ENCODE measurements at regions not wholly inside any gene's neighbourhood (a gene's known extent, or its start where the extent isn't known, plus 50 kb on each side); places are given as distances from the start of the nearest gene placed in this dataset.

DNA sequence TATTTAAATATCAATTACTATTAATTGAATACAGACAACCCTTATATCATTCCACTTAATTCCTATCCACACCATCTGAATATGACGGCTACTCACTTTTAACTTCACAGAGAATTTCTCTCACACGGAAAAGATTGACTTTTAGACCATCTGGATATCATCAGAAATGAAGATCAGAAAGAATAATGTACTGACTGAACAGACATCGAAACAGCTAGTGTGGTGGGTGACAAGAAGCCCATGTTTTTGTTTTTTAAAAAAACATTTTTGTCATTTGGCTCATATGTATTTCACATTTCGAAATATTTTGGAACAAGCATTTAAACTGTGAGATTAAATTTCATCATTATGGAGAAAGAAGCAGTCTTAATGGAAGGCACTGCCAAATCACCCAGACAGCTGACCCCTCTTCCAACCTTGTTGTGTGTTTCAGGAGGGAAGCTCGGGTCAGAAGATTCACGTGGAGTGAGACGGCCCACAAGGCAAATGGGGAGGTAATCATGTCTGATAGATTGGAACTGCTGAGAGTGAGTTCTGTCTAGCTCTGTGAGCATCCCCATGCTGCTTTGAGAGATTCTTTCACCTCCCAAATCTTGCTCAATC, 204.2 kb upstream of the RASGEF1B start:
- Histone ChIP-seq H3K9ac (replicated peaks in 1 of 4; ENCODE audit: extremely low read depth in 1 of 4, low read depth in 3 of 4, low read length in 3 of 4) (no peak overlapping the region), H2BK120ac (replicated peaks; ENCODE audit: low read depth, low read length) (no peak overlapping the region), H3K27ac (ENCODE audit: low read depth, low read length) (no peak overlapping the region), H2BK20ac (ENCODE audit: low read length) (no peak overlapping the region), H2BK5ac (ENCODE audit: low read depth, low read length) (no peak overlapping the region), H4K8ac (ENCODE audit: extremely low read depth, insufficient read depth, low read length) (no peak overlapping the region), H2AFZ (ENCODE audit: low read length) (no peak overlapping the region), H2BK12ac (ENCODE audit: low read depth, low read length) (no peak overlapping the region), H3K18ac (ENCODE audit: extremely low read depth, low read length) (no peak overlapping the region), H3K23ac (ENCODE audit: insufficient read length) (no peak overlapping the region), H2BK15ac (ENCODE audit: low read length) (no peak overlapping the region), H3K9me3 (ENCODE audit: insufficient read depth in 2 of 2, low read depth in 1 of 2, low read length in 1 of 2) (no peaks in the 10 kb centered on the region), H3K79me1 (ENCODE audit: low read depth, low read length) (no peaks in the 10 kb centered on the region), H3K79me2 (ENCODE audit: control insufficient read depth in 1 of 2, insufficient read depth in 2 of 2, low read length in 2 of 2) (no peaks in the 10 kb centered on the region), H3K36me3 (ENCODE audit: control insufficient read depth in 2 of 4, insufficient read depth in 4 of 4, low read length in 3 of 4) (no peaks in the 10 kb centered on the region), H3K27me3 (replicated peaks in 1 of 4; ENCODE audit: control insufficient read depth in 3 of 4, extremely low read depth in 1 of 4, insufficient read depth in 3 of 4, low read length in 3 of 4) (no peaks in the 10 kb centered on the region), H3K4me3 (ENCODE audit: extremely low read depth in 1 of 4, insufficient read depth in 2 of 4, low read depth in 3 of 4, low read length in 4 of 4) (no peak overlapping the region), H4K5ac (ENCODE audit: insufficient read length, low read depth, low read length) (no peak overlapping the region), H3K4me1 (replicated peaks in 1 of 4; ENCODE audit: control insufficient read depth in 3 of 4, insufficient read depth in 4 of 4, low read length in 3 of 4) (no peaks in the 10 kb centered on the region), H3K56ac (replicated peaks; ENCODE audit: insufficient read length, low read depth, low read length) (no peak overlapping the region), H3K4me2 (ENCODE audit: insufficient read depth in 1 of 2, low read depth in 2 of 2, low read length in 2 of 2) (no peak overlapping the region), H3K4ac (replicated peaks; ENCODE audit: insufficient read length, low read depth, low read length) (no peak overlapping the region), H4K20me1 (replicated peaks in 1 of 2; ENCODE audit: control insufficient read depth in 1 of 2, insufficient read depth in 2 of 2, low read length in 2 of 2) (no peaks in the 10 kb centered on the region), H4K91ac (replicated peaks; ENCODE audit: insufficient read length, low read length) (no peak overlapping the region), H3K14ac (ENCODE audit: insufficient read length) (no peak overlapping the region), H3K23me2 (ENCODE audit: low read depth, low read length) (no peaks in the 10 kb centered on the region; the same call in 1 of the 2 replicates), H2AK5ac (ENCODE audit: low read depth, low read length) (no peak overlapping the region)
- WGBS, 2 experiments (ENCODE audit: extremely low coverage in 1 of 2, insufficient coverage in 1 of 2, insufficient read length in 1 of 2, insufficient replicate concordance in 2 of 2, low coverage in 1 of 2, low lambda C conversion rate in 2 of 2, missing lambda C conversion rate in 1 of 2), result 86% methylated on average over 7 of the region's 7 CpGs; no CpG with 5 or more reads in 1 of the 2 experiments
- DNase-seq (ENCODE audit: low read depth in 1 of 2, low spot score in 2 of 2), result no peak
- ChIA-PET CTCF (ENCODE audit: partially characterized antibody) (interaction anchor here (1.0 to 3.8 kb wide), 2 partner anchors 10 to 12 kb away, joined by 3 to 14 read pairs; no protein-coding TSS in a partner anchor), POLR2A (ENCODE audit: partially characterized antibody) (no interaction called here)
- TF ChIP-seq, protein P1, sequence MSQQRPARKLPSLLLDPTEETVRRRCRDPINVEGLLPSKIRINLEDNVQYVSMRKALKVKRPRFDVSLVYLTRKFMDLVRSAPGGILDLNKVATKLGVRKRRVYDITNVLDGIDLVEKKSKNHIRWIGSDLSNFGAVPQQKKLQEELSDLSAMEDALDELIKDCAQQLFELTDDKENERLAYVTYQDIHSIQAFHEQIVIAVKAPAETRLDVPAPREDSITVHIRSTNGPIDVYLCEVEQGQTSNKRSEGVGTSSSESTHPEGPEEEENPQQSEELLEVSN (IDR thresholded peaks at IDR 0.05), result no peak
- TF ChIP-seq ZNF274 (IDR thresholded peaks at IDR 0.05; ENCODE audit: borderline replicate concordance, extremely low read depth, low read length), result no peak
- no peak for FAIRE-seq

Measured in H1 (cell line).